ENCODE measurements at regions not wholly inside any gene's neighbourhood (a gene's known extent, or its start where the extent isn't known, plus 50 kb on each side); places are given as distances from the start of the nearest gene placed in this dataset.
"Not testable (repeated sequence)": the region's sequence is repeated elsewhere in the genome, so short reads cannot be mapped to it uniquely, and the experiment has no call there.

GRCh38 chr18:43893001-43893637 lies 615.8 kb upstream of the SYT4 start:
- DNase-seq, result no peak

GRCh38 chr18:43904209-43904837 lies 627.0 kb upstream of the SYT4 start:
- no peak for DNase-seq

GRCh38 chr18:43914018-43914417 lies 636.7 kb upstream of the SYT4 start:
- no peak for DNase-seq

- DNase-seq, result no peak
These were observed 639.7 kb upstream of the SYT4 start for GRCh38 chr18:43916984-43917383.

- no peak for DNase-seq
These were observed 640.2 kb upstream of the SYT4 start for GRCh38 chr18:43917520-43917919.

GRCh38 chr18:43919551-43919950 lies 642.3 kb upstream of the SYT4 start:
- no peak for DNase-seq

GRCh38 chr18:43931439-43931838 lies 654.1 kb upstream of the SYT4 start:
- no peak for DNase-seq

- DNase-seq, result no peak
These were observed 654.9 kb upstream of the SYT4 start for GRCh38 chr18:43932140-43932539.

- DNase-seq, result no peak
These were observed 655.9 kb upstream of the SYT4 start for GRCh38 chr18:43933177-43933576.

- no peak for DNase-seq
These were observed 657.0 kb upstream of the SYT4 start for GRCh38 chr18:43934322-43934721.

GRCh38 chr18:43934781-43935471 lies 657.6 kb upstream of the SYT4 start:
- DNase-seq, result no peak

- no peak for DNase-seq
These were observed 658.9 kb upstream of the SYT4 start for GRCh38 chr18:43936176-43936575.

- no peak for DNase-seq
These were observed 672.0 kb upstream of the SYT4 start for GRCh38 chr18:43949291-43949690.

GRCh38 chr18:43950062-43950461 lies 672.8 kb upstream of the SYT4 start:
- no peak for DNase-seq

GRCh38 chr18:43952398-43952797 lies 675.1 kb upstream of the SYT4 start:
- no peak for DNase-seq

GRCh38 chr18:43961722-43962121 lies 684.4 kb upstream of the SYT4 start:
- DNase-seq, result no peak

- no peak for DNase-seq
These were observed 687.4 kb upstream of the SYT4 start for GRCh38 chr18:43964666-43965065.

- no peak for DNase-seq
These were observed 688.4 kb upstream of the SYT4 start for GRCh38 chr18:43965691-43966090.

GRCh38 chr18:43970656-43971055 lies 693.4 kb upstream of the SYT4 start:
- DNase-seq, result no peak

- no peak for DNase-seq
These were observed 700.9 kb upstream of the SYT4 start for GRCh38 chr18:43978174-43978573.

- no peak for DNase-seq
These were observed 698.1 kb upstream of the SETBP1 start for GRCh38 chr18:43982582-43982981.

GRCh38 chr18:43987061-43987460 lies 693.6 kb upstream of the SETBP1 start:
- not testable (repeated sequence) for DNase-seq

GRCh38 chr18:43992741-43993140 lies 687.9 kb upstream of the SETBP1 start:
- no peak for DNase-seq

- no peak for DNase-seq
These were observed 686.3 kb upstream of the SETBP1 start for GRCh38 chr18:43994381-43994780.
